Vagina (tissue), 2 donors: ENCODE measurements at regions not wholly inside any gene's neighbourhood (a gene's known extent, or its start where the extent isn't known, plus 50 kb on each side); places are given as distances from the start of the nearest gene placed in this dataset.

Experiments
- POLR2A ChIP-seq, 2 donors: fragments of 450-650 bp; IDR thresholded peaks; one replicate each; pipeline ENCODE4 v1.6.1; 2017; ENCODE audit warnings: antibody characterized with exemption in 2 of 2, mild to moderate bottlenecking in 2 of 2, moderate library complexity in 2 of 2
- TF ChIP-seq, protein P1 (sequence below), 3 experiments: fragments of 450-650 bp in 2 of 3; fragments of 200-600 bp in 1 of 3; sonication (generic) in 1 of 3; IDR thresholded peaks; one replicate each; pipeline ENCODE4 v1.5.1; 2017 to 2019; ENCODE audit warnings: antibody characterized with exemption in 3 of 3, mild to moderate bottlenecking in 2 of 3, moderate library complexity in 2 of 3

DNA sequence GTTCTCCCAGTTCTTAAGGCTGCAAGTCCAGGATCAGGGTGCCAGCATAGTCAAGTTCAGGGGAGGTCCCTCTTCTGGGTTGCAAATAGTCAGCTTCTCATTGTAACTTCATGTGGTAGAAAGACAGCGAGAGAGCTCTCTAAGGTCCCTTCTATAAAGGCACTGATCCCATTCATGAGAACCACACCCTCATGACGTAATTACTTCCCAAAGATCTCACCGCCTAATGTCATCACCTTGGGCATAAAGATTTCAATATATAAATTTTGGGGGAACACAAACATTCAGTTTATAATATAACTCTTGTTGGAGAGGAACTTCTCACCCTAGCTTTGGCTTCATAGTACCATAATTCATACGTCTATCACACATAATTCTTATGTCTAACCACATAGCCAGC, 203.9 kb upstream of the VLDLR start:
- TF ChIP-seq, protein P1, sequence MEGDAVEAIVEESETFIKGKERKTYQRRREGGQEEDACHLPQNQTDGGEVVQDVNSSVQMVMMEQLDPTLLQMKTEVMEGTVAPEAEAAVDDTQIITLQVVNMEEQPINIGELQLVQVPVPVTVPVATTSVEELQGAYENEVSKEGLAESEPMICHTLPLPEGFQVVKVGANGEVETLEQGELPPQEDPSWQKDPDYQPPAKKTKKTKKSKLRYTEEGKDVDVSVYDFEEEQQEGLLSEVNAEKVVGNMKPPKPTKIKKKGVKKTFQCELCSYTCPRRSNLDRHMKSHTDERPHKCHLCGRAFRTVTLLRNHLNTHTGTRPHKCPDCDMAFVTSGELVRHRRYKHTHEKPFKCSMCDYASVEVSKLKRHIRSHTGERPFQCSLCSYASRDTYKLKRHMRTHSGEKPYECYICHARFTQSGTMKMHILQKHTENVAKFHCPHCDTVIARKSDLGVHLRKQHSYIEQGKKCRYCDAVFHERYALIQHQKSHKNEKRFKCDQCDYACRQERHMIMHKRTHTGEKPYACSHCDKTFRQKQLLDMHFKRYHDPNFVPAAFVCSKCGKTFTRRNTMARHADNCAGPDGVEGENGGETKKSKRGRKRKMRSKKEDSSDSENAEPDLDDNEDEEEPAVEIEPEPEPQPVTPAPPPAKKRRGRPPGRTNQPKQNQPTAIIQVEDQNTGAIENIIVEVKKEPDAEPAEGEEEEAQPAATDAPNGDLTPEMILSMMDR (IDR thresholded peaks at IDR 0.05): no peak
- no peak for TF ChIP-seq POLR2A (IDR thresholded peaks at IDR 0.05)
